Adipocyte (in vitro differentiated cells): ENCODE measurements at regions not wholly inside any gene's neighbourhood (a gene's known extent, or its start where the extent isn't known, plus 50 kb on each side); places are given as distances from the start of the nearest gene placed in this dataset.
A peak's percentile ranks its signal among the peaks of the same experiment; 100 is the strongest.

Experiments
- DNase-seq: peaks from one replicate; pipeline ENCODE4 v3.0.0-alpha.2; 2015; ENCODE audit warnings: low read depth
- H3K27me3 ChIP-seq: replicated peaks from 2 replicates; pipeline ENCODE4 v1.7.0; 2013; ENCODE audit warnings: mild to moderate bottlenecking, low read length, moderate library complexity; ENCODE audit not compliant: control insufficient read depth, insufficient read depth
- H3K36me3 ChIP-seq: 2 replicates; pipeline ENCODE4 v1.7.0; 2013; ENCODE audit warnings: low read length, mild to moderate bottlenecking, moderate library complexity; ENCODE audit not compliant: control insufficient read depth, insufficient read depth, severe bottlenecking
- H3K4me1 ChIP-seq: 2 replicates; pipeline ENCODE4 v1.7.0; 2013; ENCODE audit warnings: mild to moderate bottlenecking, low read length, moderate library complexity; ENCODE audit not compliant: control insufficient read depth, insufficient read depth
- H3K4me3 ChIP-seq: 2 replicates; pipeline ENCODE4 v1.7.0; 2013; ENCODE audit warnings: mild to moderate bottlenecking, low read length, moderate library complexity
- H3K9ac ChIP-seq: 2 replicates; pipeline ENCODE4 v1.7.0; 2013; ENCODE audit warnings: mild to moderate bottlenecking, low read length, moderate library complexity
- H3K9me3 ChIP-seq: 2 replicates; pipeline ENCODE4 v1.7.0; 2013; ENCODE audit warnings: mild to moderate bottlenecking, low read length, moderate library complexity; ENCODE audit not compliant: control insufficient read depth

DNA sequence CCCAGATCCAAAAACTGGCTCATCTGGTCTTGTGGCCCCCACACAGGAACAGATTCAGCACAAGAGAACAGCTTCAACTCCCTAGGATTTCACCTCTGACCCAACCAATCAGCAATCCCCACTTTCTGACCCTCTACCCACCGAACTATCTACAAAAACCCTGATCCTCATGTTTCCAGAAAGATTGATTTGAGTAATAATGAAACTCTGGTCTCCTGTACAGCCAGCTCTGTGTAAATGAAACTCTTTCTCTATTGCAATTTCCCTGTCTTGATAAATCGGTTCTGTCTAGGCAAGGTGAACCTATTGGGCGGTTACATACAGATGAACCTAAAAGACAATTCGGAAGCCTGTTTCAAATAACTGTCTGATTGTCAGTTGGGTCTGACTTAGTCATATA is 847.6 kb upstream of the ALCAM start:
- no peaks in the 10 kb centered on the region for H3K4me1 ChIP-seq
- no peak overlapping the region for H3K4me3 ChIP-seq
- peaks cover 2% of the 10 kb centered on the region for H3K9me3 ChIP-seq
- H3K27me3 ChIP-seq = no peaks in the 10 kb centered on the region
- no peak for DNase-seq
- H3K9ac ChIP-seq = no peak overlapping the region
- no peaks in the 10 kb centered on the region for H3K36me3 ChIP-seq

DNA sequence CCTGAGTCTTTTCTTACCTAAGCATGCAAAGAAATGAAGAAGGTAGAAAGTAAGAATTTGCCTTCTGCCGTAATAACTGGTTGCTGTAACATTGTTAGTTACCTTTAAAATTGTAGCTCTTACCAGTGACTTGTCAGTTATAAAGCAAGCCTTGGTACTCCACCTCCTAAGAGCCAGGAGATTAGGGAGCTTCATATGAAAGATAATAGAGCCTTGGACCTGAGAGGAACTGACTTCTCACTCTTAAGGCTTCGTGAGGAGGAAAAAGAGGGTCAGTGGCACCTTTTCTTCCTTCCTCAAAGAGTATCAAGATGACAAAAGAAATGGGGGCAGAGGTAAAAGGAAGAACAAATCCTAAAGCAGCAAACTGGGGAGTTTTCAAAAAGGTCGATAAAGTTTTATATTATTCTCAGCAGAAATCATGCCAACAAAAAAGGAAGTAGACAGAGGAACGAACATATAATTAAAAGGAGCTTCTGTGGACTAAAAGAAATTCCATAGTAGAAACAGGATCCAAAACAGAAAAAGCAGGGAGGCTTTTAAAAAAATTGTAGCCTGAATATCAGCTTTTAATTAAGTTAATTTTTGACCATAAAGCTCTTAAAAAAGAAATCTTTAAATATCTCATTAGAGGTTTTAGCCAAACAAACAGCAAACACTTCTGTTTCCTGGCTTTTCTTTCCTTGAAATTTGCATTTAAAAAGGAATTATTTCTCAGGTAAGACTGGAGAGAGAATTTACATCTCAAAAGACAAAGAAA is 847.1 kb upstream of the ALCAM start:
- Histone ChIP-seq H3K4me3 (no peak overlapping the region), H3K4me1 (no peaks in the 10 kb centered on the region), H3K9me3 (no peaks in the 10 kb centered on the region), H3K36me3 (no peaks in the 10 kb centered on the region), H3K9ac (no peak overlapping the region), H3K27me3 (no peaks in the 10 kb centered on the region)
- no peak for DNase-seq

DNA sequence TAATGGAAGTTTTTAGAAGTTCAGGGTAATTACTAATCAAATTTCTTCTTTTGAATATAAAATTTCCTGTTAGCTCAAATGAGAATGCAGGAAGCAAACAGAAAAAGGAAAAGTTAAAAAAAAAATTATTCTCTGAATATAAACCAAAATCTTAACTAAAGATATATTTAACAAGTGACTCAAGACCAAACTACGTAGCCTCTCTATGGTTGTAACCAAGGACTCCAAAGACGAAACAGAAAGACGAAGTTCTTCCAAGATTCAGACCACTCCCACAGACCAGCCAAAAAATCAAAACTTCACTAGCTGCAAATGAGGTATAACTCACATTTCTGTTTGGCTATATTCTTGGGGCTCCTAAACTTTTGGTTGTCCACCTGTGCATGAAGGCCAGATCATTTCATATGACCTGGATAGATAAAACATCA is 846.5 kb upstream of the ALCAM start:
- no peaks in the 10 kb centered on the region for H3K36me3 ChIP-seq
- H3K4me3 ChIP-seq = no peak overlapping the region
- no peaks in the 10 kb centered on the region for H3K27me3 ChIP-seq
- DNase-seq = no peak
- no peaks in the 10 kb centered on the region for H3K4me1 ChIP-seq
- no peak overlapping the region for H3K9ac ChIP-seq
- no peaks in the 10 kb centered on the region for H3K9me3 ChIP-seq

DNA sequence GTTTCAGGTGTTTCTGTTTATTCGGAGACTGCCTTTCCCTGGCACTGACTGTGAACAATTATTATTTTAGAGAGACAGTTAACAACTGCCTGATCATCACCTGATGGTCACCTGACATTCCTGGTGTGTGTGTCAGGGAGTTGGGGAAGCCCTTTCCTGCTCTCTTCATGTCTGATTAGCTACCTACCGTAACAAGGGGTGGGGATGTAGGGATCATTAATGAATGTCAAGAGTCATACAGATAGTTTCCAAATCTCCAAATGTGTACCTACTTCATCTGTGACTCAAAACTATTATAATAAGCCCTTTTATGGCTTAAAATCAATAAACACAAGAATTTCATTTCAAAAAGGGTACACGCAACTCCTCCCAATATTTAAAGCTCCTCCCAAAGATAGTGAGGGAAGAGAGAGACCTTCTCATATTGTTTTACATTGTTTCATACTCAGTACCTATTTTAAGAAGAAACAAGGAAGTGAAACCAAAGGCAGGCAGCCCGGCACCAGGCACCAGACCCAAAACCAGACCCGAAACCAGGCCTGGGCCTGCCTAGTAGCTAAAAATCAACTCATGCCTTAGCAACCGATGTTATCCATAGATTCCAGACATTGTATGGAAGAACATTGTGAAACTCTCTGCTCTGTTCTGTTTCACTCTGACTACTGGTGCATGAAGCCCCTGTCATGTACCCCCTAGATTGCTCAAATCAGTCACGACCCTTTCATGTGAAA is 844.9 kb upstream of the ALCAM start:
- no peaks in the 10 kb centered on the region for H3K9me3 ChIP-seq
- no peak overlapping the region for H3K9ac ChIP-seq

DNA sequence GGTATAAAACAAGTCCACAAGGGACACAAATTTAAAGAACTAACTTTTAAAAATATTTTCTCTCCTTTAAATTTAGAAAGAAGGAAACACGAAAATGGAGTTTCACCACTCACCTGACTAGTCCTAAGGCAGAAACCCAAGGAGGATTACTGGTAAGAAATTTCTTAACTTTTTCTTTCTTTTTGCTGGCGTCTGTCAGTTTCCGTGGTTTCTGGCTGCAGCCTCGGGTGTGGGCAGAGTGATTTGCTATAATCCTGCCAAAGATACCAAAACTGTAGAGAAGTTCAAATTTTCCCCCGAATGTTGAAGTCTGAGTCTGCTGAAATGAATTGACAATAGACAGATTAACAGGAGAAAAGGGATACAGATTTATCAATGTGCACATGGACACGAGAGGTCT is 843.6 kb upstream of the ALCAM start:
- DNase-seq = no peak
- Histone ChIP-seq H3K36me3 (no peaks in the 10 kb centered on the region), H3K27me3 (no peaks in the 10 kb centered on the region), H3K9me3 (no peaks in the 10 kb centered on the region), H3K4me1 (no peaks in the 10 kb centered on the region), H3K9ac (no peak overlapping the region), H3K4me3 (no peak overlapping the region)

More for the DNA sequence above, 844.9 kb upstream of the ALCAM start:
- Histone ChIP-seq H3K4me3 (no peak overlapping the region), H3K36me3 (no peaks in the 10 kb centered on the region), H3K4me1 (no peaks in the 10 kb centered on the region), H3K27me3 (no peaks in the 10 kb centered on the region)
- DNase-seq = peak; percentile 15

DNA sequence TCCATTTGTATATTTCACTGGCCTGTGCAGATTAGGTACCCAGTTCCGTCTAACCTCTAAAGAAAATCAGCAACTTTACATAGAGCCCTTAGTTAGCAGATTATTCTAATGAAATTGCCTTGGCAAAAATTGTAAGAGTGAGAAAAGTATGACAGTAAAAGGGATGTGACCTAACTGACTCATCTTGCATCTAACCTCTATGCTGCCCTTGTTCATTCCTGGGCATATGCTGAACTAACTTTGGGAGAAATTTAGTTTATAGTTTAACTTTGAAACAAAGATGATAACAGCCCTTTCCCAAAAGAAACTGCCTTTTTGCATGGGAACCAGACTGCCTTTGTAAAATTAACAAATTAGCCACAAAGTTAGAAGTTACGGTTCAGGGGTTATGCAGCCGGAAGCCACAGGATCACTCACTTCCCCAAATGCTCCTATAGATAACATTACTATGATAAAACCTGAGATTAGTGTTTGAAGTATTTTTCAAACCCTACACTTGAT is 839.8 kb upstream of the ALCAM start:
- H3K4me1 ChIP-seq = no peaks in the 10 kb centered on the region
- H3K9me3 ChIP-seq = peaks cover 5% of the 10 kb centered on the region
- H3K9ac ChIP-seq = no peak overlapping the region
- no peaks in the 10 kb centered on the region for H3K36me3 ChIP-seq
- no peaks in the 10 kb centered on the region for H3K27me3 ChIP-seq
- H3K4me3 ChIP-seq = no peak overlapping the region
- no peak for DNase-seq

DNA sequence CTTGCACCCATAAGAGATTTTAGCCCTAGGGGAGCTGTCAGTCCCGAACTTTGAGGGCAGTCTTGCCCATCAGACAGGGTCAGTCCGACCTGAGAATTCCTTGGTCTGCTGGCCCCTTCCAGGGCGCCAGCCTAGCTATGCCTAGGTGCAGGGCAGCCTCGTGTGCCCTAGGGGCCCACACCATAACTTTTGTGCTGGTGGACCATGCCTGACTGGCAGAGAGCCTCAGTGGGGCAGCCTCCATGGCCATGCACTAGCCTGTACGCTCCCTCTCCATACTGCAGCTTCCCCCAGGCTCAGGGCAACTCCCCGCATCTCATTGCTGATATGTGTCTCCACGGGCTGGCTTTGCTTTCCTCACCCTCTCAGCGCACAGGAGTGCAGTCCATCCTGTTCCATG is 835.8 kb upstream of the ALCAM start:
- DNase-seq = no peak
- no peaks in the 10 kb centered on the region for H3K4me1 ChIP-seq
- H3K4me3 ChIP-seq = no peak overlapping the region
- H3K9ac ChIP-seq = no peak overlapping the region
- no peaks in the 10 kb centered on the region for H3K27me3 ChIP-seq
- peaks cover 30% of the 10 kb centered on the region for H3K9me3 ChIP-seq
- no peaks in the 10 kb centered on the region for H3K36me3 ChIP-seq

DNA sequence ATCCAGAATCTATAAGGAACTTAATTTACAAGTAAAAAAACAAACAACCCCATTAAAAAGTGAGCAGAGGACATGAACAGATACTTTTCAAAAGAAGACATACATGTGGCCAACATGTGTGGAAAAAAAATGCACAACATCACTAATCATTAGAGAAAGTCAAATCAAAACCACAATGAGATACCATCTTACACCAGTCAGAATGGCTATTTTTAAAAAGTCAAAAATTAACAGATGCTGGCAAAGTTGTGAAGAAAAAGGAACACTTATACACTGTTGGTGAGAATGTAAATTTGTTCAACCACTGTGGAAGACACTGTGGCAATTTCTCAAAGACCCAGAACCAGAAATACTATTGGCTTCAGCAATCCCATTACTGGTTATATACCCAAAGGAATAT is 830.0 kb upstream of the ALCAM start:
- Histone ChIP-seq H3K4me3 (no peak overlapping the region), H3K4me1 (no peaks in the 10 kb centered on the region), H3K9ac (no peak overlapping the region), H3K9me3 (peaks cover 27% of the 10 kb centered on the region), H3K27me3 (no peaks in the 10 kb centered on the region), H3K36me3 (no peaks in the 10 kb centered on the region)
- no peak for DNase-seq

DNA sequence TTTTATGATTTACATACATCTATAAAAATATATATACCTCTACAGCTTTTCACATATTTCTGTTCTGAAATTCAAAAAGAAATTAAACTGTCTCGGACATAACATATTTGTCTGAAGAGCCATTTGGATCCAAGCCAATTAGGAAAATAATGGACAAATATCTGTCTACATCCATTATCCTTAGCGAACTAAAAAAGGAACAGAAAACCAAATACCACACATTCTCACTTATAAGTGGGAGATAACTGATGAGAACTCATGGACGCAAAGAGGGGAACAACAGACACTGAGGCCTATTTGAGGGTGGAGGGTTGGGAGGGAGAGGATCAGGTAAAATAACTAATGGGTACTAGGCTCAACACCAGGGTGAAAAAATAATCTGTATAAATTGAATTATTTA is 829.4 kb upstream of the ALCAM start:
- no peak for DNase-seq
- no peak overlapping the region for H3K9ac ChIP-seq
- H3K27me3 ChIP-seq = no peaks in the 10 kb centered on the region
- no peaks in the 10 kb centered on the region for H3K4me1 ChIP-seq
- H3K4me3 ChIP-seq = no peak overlapping the region
- H3K36me3 ChIP-seq = no peaks in the 10 kb centered on the region
- H3K9me3 ChIP-seq = peaks cover 21% of the 10 kb centered on the region

DNA sequence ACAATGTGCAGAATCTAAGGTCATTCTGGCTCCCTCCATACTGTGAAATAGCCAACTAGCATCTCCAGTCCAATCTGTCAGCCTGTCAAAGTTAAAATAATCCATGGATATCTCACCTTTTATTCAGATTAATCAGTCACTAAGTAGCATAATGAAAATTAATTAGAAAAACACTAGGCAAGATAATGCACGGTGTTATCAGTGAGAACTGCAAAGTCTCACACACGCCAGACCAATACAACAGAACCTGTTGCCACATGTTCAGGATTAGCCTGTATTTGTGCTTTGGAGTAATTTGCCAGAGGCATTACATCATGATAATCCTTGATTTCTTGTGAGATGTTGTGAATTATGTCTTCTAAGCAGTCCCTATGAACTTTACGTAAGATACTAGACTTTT is 820.4 kb upstream of the ALCAM start:
- Histone ChIP-seq H3K9ac (no peak overlapping the region), H3K9me3 (no peaks in the 10 kb centered on the region), H3K27me3 (no peaks in the 10 kb centered on the region), H3K4me3 (no peak overlapping the region), H3K36me3 (no peaks in the 10 kb centered on the region), H3K4me1 (peaks cover 3% of the 10 kb centered on the region)
- DNase-seq = no peak

DNA sequence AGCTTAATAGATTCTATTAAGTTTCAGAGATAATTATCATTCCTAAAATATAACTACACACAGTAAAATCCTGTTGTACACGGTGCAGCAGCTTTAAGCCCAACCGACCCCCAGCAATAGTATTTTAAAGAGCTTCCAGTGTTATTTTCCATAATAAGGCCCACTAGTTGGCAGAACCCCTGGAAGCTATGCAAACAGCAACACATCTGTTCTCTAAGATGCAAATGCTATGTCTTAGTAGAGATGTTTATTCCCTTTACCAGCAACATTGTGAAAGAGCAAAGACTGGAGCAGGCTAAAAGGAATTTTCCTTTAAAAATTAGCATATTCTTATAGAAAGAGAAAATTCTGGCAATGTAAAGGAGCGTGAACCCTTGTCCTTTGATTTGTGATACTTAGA is 819.7 kb upstream of the ALCAM start:
- Histone ChIP-seq H3K36me3 (no peaks in the 10 kb centered on the region), H3K4me3 (no peak overlapping the region), H3K27me3 (no peaks in the 10 kb centered on the region), H3K9me3 (no peaks in the 10 kb centered on the region), H3K4me1 (peaks cover 3% of the 10 kb centered on the region), H3K9ac (no peak overlapping the region)
- DNase-seq = no peak
